ENCODE measurements at regions not wholly inside any gene's neighbourhood (a gene's known extent, or its start where the extent isn't known, plus 50 kb on each side); places are given as distances from the start of the nearest gene placed in this dataset.
A peak's percentile ranks its signal among the peaks of the same experiment; 100 is the strongest.
"Not testable (repeated sequence)": the region's sequence is repeated elsewhere in the genome, so short reads cannot be mapped to it uniquely, and the experiment has no call there.

DNA sequence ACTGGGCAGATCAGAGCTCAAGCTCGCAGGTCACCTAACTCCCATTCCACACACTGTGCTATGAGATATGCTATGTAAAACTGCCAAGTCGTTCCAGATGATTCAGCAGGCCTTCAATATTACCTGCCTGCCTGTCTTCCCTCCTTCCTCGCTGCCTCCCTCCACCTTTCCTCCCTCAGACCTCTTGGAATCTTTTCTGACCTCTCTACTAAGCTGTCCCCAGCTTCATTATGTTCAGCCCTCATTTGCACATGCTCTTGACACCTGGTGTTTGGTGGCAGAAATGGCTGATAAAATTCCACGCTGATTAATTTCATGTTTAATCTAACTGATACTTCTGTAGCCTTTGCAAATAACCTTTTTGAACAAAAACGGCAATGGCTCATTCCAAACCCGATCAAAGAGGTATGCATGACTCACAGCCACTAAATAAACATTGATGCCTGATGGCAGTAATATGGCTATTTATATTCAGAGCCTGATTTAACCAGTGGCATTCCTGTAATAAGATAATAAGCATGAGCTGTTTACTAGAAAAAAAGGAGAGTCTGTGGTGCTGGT, 130.8 kb upstream of the EGLN3 start:
- no peaks in the 10 kb centered on the region for H3K27me3 ChIP-seq (ENCODE audit: insufficient read depth, low read depth, low read length)
- H3K4me3 ChIP-seq (ENCODE audit: low read length) = no peak overlapping the region
- no peaks in the 10 kb centered on the region for H4K20me1 ChIP-seq (ENCODE audit: insufficient read depth)
- H3K9ac ChIP-seq (ENCODE audit: low read length) = no peak overlapping the region
- no peak overlapping the region for H2AFZ ChIP-seq (ENCODE audit: low read depth, low read length)
- TF ChIP-seq RAD21 (conservative IDR thresholded peaks at IDR 0.05) (no peak), SMC3 (conservative IDR thresholded peaks at IDR 0.05; ENCODE audit: poor library complexity) (no peak), POLR2AphosphoS5 (IDR thresholded peaks at IDR 0.05) (no peak), TAF1 (IDR thresholded peaks at IDR 0.05; ENCODE audit: low read depth) (no peak), MXI1 (conservative IDR thresholded peaks at IDR 0.05; ENCODE audit: poor library complexity, severe bottlenecking) (no peak), EP300 (conservative IDR thresholded peaks at IDR 0.05; ENCODE audit: poor library complexity, severe bottlenecking) (no peak), EZH2 (IDR thresholded peaks at IDR 0.05; ENCODE audit: borderline replicate concordance, insufficient read depth, low read length, poor library complexity, severe bottlenecking) (no peak)
- TF ChIP-seq, protein P1, sequence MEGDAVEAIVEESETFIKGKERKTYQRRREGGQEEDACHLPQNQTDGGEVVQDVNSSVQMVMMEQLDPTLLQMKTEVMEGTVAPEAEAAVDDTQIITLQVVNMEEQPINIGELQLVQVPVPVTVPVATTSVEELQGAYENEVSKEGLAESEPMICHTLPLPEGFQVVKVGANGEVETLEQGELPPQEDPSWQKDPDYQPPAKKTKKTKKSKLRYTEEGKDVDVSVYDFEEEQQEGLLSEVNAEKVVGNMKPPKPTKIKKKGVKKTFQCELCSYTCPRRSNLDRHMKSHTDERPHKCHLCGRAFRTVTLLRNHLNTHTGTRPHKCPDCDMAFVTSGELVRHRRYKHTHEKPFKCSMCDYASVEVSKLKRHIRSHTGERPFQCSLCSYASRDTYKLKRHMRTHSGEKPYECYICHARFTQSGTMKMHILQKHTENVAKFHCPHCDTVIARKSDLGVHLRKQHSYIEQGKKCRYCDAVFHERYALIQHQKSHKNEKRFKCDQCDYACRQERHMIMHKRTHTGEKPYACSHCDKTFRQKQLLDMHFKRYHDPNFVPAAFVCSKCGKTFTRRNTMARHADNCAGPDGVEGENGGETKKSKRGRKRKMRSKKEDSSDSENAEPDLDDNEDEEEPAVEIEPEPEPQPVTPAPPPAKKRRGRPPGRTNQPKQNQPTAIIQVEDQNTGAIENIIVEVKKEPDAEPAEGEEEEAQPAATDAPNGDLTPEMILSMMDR (IDR thresholded peaks at IDR 0.05; ENCODE audit: poor library complexity, severe bottlenecking) = no peak
- TF ChIP-seq, protein P2, sequence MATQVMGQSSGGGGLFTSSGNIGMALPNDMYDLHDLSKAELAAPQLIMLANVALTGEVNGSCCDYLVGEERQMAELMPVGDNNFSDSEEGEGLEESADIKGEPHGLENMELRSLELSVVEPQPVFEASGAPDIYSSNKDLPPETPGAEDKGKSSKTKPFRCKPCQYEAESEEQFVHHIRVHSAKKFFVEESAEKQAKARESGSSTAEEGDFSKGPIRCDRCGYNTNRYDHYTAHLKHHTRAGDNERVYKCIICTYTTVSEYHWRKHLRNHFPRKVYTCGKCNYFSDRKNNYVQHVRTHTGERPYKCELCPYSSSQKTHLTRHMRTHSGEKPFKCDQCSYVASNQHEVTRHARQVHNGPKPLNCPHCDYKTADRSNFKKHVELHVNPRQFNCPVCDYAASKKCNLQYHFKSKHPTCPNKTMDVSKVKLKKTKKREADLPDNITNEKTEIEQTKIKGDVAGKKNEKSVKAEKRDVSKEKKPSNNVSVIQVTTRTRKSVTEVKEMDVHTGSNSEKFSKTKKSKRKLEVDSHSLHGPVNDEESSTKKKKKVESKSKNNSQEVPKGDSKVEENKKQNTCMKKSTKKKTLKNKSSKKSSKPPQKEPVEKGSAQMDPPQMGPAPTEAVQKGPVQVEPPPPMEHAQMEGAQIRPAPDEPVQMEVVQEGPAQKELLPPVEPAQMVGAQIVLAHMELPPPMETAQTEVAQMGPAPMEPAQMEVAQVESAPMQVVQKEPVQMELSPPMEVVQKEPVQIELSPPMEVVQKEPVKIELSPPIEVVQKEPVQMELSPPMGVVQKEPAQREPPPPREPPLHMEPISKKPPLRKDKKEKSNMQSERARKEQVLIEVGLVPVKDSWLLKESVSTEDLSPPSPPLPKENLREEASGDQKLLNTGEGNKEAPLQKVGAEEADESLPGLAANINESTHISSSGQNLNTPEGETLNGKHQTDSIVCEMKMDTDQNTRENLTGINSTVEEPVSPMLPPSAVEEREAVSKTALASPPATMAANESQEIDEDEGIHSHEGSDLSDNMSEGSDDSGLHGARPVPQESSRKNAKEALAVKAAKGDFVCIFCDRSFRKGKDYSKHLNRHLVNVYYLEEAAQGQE (IDR thresholded peaks at IDR 0.05; ENCODE audit: borderline replicate concordance) = no peak
- no peak overlapping the region for H3K27ac ChIP-seq (ENCODE audit: low read length)
- no peaks in the 10 kb centered on the region for H3K9me2 ChIP-seq (ENCODE audit: insufficient read depth, low read length)
- H3K4me2 ChIP-seq (ENCODE audit: low read length) = no peak overlapping the region
- no peaks in the 10 kb centered on the region for H3K36me3 ChIP-seq (ENCODE audit: insufficient read depth, low read length)
- no peaks in the 10 kb centered on the region for H3F3A ChIP-seq (ENCODE audit: insufficient read depth, low read length, poor library complexity, severe bottlenecking)
- no peaks in the 10 kb centered on the region for H3K79me2 ChIP-seq (replicated peaks; ENCODE audit: insufficient read depth, low read length)
- no peaks in the 10 kb centered on the region for H3K9me3 ChIP-seq (ENCODE audit: low read length)

DNA sequence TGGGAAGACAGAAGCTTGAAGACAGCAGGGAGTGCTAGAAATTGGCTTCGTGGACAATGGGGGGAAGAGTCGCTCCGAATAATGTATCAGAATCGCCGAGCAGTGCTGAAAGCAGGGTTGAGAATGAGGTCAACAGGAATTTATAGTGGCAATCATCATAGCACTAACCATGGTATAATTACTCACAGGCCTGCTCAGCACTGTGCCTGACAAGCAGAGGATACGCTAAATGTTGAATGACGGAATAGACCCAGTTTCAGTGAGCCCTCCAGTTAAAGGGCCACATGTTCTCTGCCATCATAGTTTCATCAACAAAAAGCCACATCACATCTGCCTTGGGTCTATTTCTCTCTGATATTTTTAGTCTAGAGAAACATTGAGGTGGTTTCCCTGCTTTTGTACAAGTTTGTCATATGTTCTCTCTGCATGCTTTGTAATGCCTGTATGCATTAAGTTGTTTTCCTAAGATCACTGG, 130.3 kb upstream of the EGLN3 start:
- Histone ChIP-seq H3K79me2 (replicated peaks; ENCODE audit: insufficient read depth, low read length) (no peaks in the 10 kb centered on the region), H3K9me2 (ENCODE audit: insufficient read depth, low read length) (no peaks in the 10 kb centered on the region), H3F3A (ENCODE audit: insufficient read depth, low read length, poor library complexity, severe bottlenecking) (no peaks in the 10 kb centered on the region), H2AFZ (ENCODE audit: low read depth, low read length) (no peak overlapping the region), H3K27me3 (ENCODE audit: insufficient read depth, low read depth, low read length) (no peaks in the 10 kb centered on the region), H3K4me2 (ENCODE audit: low read length) (no peak overlapping the region), H3K4me3 (ENCODE audit: low read length) (no peak overlapping the region), H3K9me3 (ENCODE audit: low read length) (no peaks in the 10 kb centered on the region), H3K36me3 (ENCODE audit: insufficient read depth, low read length) (no peaks in the 10 kb centered on the region), H4K20me1 (ENCODE audit: insufficient read depth) (no peaks in the 10 kb centered on the region), H3K27ac (ENCODE audit: low read length) (peak overlapping the region; percentile 24), H3K9ac (ENCODE audit: low read length) (no peak overlapping the region)
- peak; percentile 19 for TF ChIP-seq POLR2AphosphoS5 (IDR thresholded peaks at IDR 0.05)
- no peak for TF ChIP-seq RAD21 (conservative IDR thresholded peaks at IDR 0.05)

DNA sequence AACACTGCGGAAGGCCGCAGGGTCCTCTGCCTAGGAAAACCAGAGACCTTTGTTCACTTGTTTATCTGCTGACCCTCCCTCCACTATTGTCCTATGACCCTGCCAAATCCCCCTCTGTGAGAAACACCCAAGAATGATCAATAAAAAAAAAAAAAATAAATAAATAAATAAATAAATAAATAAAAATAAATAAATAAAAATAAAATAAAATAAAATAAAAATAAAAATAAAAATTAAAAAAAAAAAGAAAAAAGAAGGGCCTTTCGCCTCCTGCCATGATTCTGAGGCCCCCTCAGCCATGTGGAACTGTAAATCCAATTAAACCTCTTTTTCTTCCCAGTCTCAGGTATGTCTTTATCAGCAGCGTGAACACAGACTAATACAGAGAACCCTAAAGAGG, 128.8 kb upstream of the EGLN3 start:
- H3K27ac ChIP-seq (ENCODE audit: low read length); H3K36me3 ChIP-seq (ENCODE audit: insufficient read depth, low read length); H3K9me3 ChIP-seq (ENCODE audit: low read length); H3K9ac ChIP-seq (ENCODE audit: low read length); H3K79me2 ChIP-seq (replicated peaks; ENCODE audit: insufficient read depth, low read length); H3K4me3 ChIP-seq (ENCODE audit: low read length); H3K4me2 ChIP-seq (ENCODE audit: low read length); H3F3A ChIP-seq (ENCODE audit: insufficient read depth, low read length, poor library complexity, severe bottlenecking); H3K9me2 ChIP-seq (ENCODE audit: insufficient read depth, low read length); H3K27me3 ChIP-seq (ENCODE audit: insufficient read depth, low read depth, low read length); H2AFZ ChIP-seq (ENCODE audit: low read depth, low read length); H4K20me1 ChIP-seq (ENCODE audit: insufficient read depth): not testable (repeated sequence)
